ENCODE measurements at regions not wholly inside any gene's neighbourhood (a gene's known extent, or its start where the extent isn't known, plus 50 kb on each side); places are given as distances from the start of the nearest gene placed in this dataset.

DNA sequence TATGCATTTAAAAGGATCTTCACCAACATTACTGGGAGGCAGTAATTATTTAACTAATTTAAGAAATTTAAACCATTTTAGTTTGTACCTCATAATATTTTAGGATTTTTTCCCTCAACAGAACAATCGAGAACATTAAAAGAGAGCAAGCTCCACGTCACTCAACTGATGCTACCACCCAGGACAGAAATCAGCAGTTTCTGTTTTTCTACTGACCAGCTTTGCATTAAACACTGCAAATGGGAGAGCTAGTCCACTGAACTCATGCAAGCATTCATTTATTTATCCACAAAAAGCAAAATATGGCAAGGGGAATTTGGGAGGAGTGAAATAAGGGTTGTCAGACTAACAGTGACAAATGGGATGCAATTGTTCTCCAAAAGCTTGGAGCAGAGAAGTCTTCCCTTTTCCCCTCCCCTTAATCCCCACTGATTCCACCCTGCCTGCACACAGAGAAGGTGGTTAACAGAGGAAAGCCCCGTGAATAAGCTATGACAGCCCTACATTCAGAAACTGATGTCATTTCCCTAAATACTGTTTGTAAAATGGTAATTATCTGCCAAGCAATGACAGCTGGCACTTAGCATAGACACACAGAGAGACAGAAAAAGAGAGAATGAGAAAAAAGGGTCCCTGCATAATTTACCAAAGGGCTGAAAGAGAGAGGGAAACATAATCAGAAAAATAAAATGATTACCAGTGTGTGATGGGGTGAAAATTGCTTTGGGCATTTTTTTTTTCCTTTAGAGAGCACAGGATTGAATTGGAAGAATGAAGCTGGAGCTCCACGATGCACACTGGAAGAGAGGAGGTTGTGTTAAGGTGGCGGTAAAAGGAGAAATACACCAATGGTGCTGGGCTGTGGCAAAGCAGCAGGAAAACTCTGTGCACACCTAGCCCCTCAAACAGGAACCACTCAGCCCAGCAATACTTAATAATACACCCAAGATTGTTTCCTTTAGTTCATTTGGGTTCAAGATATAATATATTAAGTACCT lies 777.4 kb downstream of the TUSC7 start:
- TF ChIP-seq ZFP3 (CRISPR knock-in tag; IDR thresholded peaks at IDR 0.05) (no peak), BACH2 (CRISPR knock-in tag; IDR thresholded peaks at IDR 0.05; ENCODE audit: borderline replicate concordance) (no peak), RARB (CRISPR knock-in tag; IDR thresholded peaks at IDR 0.05) (no peak), ARNTL (CRISPR knock-in tag; IDR thresholded peaks at IDR 0.05; ENCODE audit: borderline replicate concordance, low read depth) (no peak), GLIS3 (CRISPR knock-in tag; IDR thresholded peaks at IDR 0.05) (no peak)
- TF ChIP-seq, protein P1, sequence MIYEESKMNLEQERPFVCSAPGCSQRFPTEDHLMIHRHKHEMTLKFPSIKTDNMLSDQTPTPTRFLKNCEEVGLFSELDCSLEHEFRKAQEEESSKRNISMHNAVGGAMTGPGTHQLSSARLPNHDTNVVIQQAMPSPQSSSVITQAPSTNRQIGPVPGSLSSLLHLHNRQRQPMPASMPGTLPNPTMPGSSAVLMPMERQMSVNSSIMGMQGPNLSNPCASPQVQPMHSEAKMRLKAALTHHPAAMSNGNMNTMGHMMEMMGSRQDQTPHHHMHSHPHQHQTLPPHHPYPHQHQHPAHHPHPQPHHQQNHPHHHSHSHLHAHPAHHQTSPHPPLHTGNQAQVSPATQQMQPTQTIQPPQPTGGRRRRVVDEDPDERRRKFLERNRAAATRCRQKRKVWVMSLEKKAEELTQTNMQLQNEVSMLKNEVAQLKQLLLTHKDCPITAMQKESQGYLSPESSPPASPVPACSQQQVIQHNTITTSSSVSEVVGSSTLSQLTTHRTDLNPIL (CRISPR knock-in tag; IDR thresholded peaks at IDR 0.05; ENCODE audit: low read depth): no peak
- TF ChIP-seq, protein P2, sequence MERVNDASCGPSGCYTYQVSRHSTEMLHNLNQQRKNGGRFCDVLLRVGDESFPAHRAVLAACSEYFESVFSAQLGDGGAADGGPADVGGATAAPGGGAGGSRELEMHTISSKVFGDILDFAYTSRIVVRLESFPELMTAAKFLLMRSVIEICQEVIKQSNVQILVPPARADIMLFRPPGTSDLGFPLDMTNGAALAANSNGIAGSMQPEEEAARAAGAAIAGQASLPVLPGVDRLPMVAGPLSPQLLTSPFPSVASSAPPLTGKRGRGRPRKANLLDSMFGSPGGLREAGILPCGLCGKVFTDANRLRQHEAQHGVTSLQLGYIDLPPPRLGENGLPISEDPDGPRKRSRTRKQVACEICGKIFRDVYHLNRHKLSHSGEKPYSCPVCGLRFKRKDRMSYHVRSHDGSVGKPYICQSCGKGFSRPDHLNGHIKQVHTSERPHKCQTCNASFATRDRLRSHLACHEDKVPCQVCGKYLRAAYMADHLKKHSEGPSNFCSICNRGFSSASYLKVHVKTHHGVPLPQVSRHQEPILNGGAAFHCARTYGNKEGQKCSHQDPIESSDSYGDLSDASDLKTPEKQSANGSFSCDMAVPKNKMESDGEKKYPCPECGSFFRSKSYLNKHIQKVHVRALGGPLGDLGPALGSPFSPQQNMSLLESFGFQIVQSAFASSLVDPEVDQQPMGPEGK (CRISPR knock-in tag; IDR thresholded peaks at IDR 0.05; ENCODE audit: borderline replicate concordance): no peak

Measured in SK-N-SH treated with all-trans-retinoic acid at 6 μM for 48 hours (cell line).